ENCODE measurements at regions not wholly inside any gene's neighbourhood (a gene's known extent, or its start where the extent isn't known, plus 50 kb on each side); places are given as distances from the start of the nearest gene placed in this dataset.

GRCh38 chr13:76012091-76012721, 376.1 kb downstream of the LMO7 start:
- Histone ChIP-seq H3K4me2 (ENCODE audit: insufficient read depth in 1 of 2, low read depth in 2 of 2, low read length in 2 of 2) (no peak overlapping the region), H3K9ac (replicated peaks in 1 of 4; ENCODE audit: extremely low read depth in 1 of 4, low read depth in 3 of 4, low read length in 3 of 4) (no peak overlapping the region), H4K20me1 (replicated peaks in 1 of 2; ENCODE audit: control insufficient read depth in 1 of 2, insufficient read depth in 2 of 2, low read length in 2 of 2) (no peaks in the 10 kb centered on the region), H2BK5ac (ENCODE audit: low read depth, low read length) (no peak overlapping the region), H3K79me2 (ENCODE audit: control insufficient read depth in 1 of 2, insufficient read depth in 2 of 2, low read length in 2 of 2) (no peaks in the 10 kb centered on the region), H3K4me3 (ENCODE audit: extremely low read depth in 1 of 4, insufficient read depth in 2 of 4, low read depth in 3 of 4, low read length in 4 of 4) (no peak overlapping the region), H2BK120ac (replicated peaks; ENCODE audit: low read depth, low read length) (no peak overlapping the region), H3K23ac (ENCODE audit: insufficient read length) (no peak overlapping the region), H2AFZ (ENCODE audit: low read length) (0 out of 2 replicates have a peak overlapping the region, but pooled peaks have one; percentile 78), H4K8ac (ENCODE audit: extremely low read depth, insufficient read depth, low read length) (no peak overlapping the region), H2BK15ac (ENCODE audit: low read length) (no peak overlapping the region), H3K56ac (replicated peaks; ENCODE audit: insufficient read length, low read depth, low read length) (no peak overlapping the region), H3K18ac (ENCODE audit: extremely low read depth, low read length) (no peak overlapping the region), H2AK5ac (ENCODE audit: low read depth, low read length) (no peak overlapping the region), H3K14ac (ENCODE audit: insufficient read length) (no peak overlapping the region), H2BK20ac (ENCODE audit: low read length) (no peak overlapping the region), H3K4ac (replicated peaks; ENCODE audit: insufficient read length, low read depth, low read length) (no peak overlapping the region), H3K23me2 (ENCODE audit: low read depth, low read length) (no peaks in the 10 kb centered on the region), H3K4me1 (replicated peaks in 1 of 4; ENCODE audit: control insufficient read depth in 3 of 4, insufficient read depth in 4 of 4, low read length in 3 of 4) (no peaks in the 10 kb centered on the region), H4K5ac (ENCODE audit: insufficient read length, low read depth, low read length) (no peak overlapping the region), H3K9me3 (ENCODE audit: insufficient read depth in 2 of 2, low read depth in 1 of 2, low read length in 1 of 2) (no peaks in the 10 kb centered on the region), H3K36me3 (ENCODE audit: control insufficient read depth in 2 of 4, insufficient read depth in 4 of 4, low read length in 3 of 4) (no peaks in the 10 kb centered on the region), H3K27ac (ENCODE audit: low read depth, low read length) (no peak overlapping the region), H4K91ac (replicated peaks; ENCODE audit: insufficient read length, low read length) (no peak overlapping the region), H2BK12ac (ENCODE audit: low read depth, low read length) (no peak overlapping the region), H3K79me1 (ENCODE audit: low read depth, low read length) (no peaks in the 10 kb centered on the region), H3K27me3 (replicated peaks in 1 of 4; ENCODE audit: control insufficient read depth in 3 of 4, extremely low read depth in 1 of 4, insufficient read depth in 3 of 4, low read length in 3 of 4) (no peaks in the 10 kb centered on the region)
- FAIRE-seq: no peak
- 90% methylated on average over 2 of the region's 2 CpGs; no CpG with 5 or more reads in 1 of the 2 experiments for WGBS, 2 experiments (ENCODE audit: extremely low coverage in 1 of 2, insufficient coverage in 1 of 2, insufficient read length in 1 of 2, insufficient replicate concordance in 2 of 2, low coverage in 1 of 2, low lambda C conversion rate in 2 of 2, missing lambda C conversion rate in 1 of 2)
- POLR2A ChIA-PET (ENCODE audit: partially characterized antibody): no interaction called here
- no peak for DNase-seq (ENCODE audit: low read depth in 1 of 2, low spot score in 2 of 2)
- CTCF ChIA-PET (ENCODE audit: partially characterized antibody): no interaction called here
- TF ChIP-seq CHD2 (IDR thresholded peaks at IDR 0.05; ENCODE audit: low read length): no peak
- no peak for TF ChIP-seq E2F6 (IDR thresholded peaks at IDR 0.05)
- no peak for TF ChIP-seq CHD1 (IDR thresholded peaks at IDR 0.05; ENCODE audit: low read depth, low read length)
- no peak for TF ChIP-seq RXRA (IDR thresholded peaks at IDR 0.05; ENCODE audit: insufficient read depth, low read depth, low read length)
- TF ChIP-seq USF2 (IDR thresholded peaks at IDR 0.05; ENCODE audit: low read length): no peak
- TF ChIP-seq TCF12 (IDR thresholded peaks at IDR 0.05; ENCODE audit: low read depth, low read length): no peak
- TF ChIP-seq ATF3 (IDR thresholded peaks at IDR 0.05; ENCODE audit: insufficient read depth, low read depth, low read length): no peak
- TF ChIP-seq BACH1 (IDR thresholded peaks at IDR 0.05; ENCODE audit: low read length): no peak
- no peak for TF ChIP-seq ZNF274 (IDR thresholded peaks at IDR 0.05; ENCODE audit: borderline replicate concordance, extremely low read depth, low read length)
- no peak for TF ChIP-seq POU5F1 (IDR thresholded peaks at IDR 0.05; ENCODE audit: low read depth, low read length)
- no peak for TF ChIP-seq GTF2F1 (IDR thresholded peaks at IDR 0.05; ENCODE audit: borderline replicate concordance, low read depth, low read length)
- no peak for TF ChIP-seq GABPA (IDR thresholded peaks at IDR 0.05; ENCODE audit: borderline replicate concordance, insufficient read depth, low read length)

Data from H1 (cell line).